ENCODE measurements at regions not wholly inside any gene's neighbourhood (a gene's known extent, or its start where the extent isn't known, plus 50 kb on each side); places are given as distances from the start of the nearest gene placed in this dataset.

DNA sequence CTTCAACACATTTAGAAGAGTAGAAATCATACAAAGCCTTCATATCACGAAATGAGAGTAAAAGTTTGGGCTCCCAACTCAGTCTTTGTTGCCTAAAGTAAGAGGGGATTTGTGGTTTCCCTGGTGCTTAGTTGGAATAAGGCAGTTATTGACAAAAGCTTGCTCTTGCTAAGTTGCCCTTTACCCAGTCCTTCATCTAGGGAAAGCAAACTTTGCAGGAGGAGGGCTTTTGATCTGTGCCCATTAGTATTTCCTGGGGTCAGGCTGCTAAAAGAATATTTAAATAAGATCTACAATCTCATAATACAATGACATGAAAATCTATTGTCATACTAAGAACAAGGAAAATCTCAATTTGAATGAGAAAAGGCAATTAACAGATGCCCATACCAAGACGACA lies 84.1 kb upstream of the ACO1 start:
- intact Hi-C loops (cut with micrococcal nuclease), result no loop called here
- Histone ChIP-seq H4K20me1 (ENCODE audit: insufficient read depth, low read length) (no peaks in the 10 kb centered on the region), H3K4me1 (ENCODE audit: control insufficient read depth, insufficient read depth, low read length) (no peaks in the 10 kb centered on the region), H2BK15ac (ENCODE audit: low read depth, low read length) (no peak overlapping the region), H3K4me2 (ENCODE audit: low read depth, low read length) (no peak overlapping the region), H3K56ac (ENCODE audit: extremely low read depth, insufficient read depth, low read length) (no peak overlapping the region), H3K18ac (ENCODE audit: low read depth, low read length) (no peak overlapping the region), H3K79me1 (ENCODE audit: low read depth in 1 of 2, low read length in 2 of 2) (no peaks in the 10 kb centered on the region), H4K5ac (ENCODE audit: low read depth, low read length) (no peak overlapping the region), H2BK120ac (ENCODE audit: low read depth, low read length) (no peak overlapping the region), H3K27me3 (ENCODE audit: control insufficient read depth, insufficient read depth, low read length) (no peaks in the 10 kb centered on the region), H3K4ac (ENCODE audit: low read depth, low read length) (no peak overlapping the region), H3K4me3 (ENCODE audit: insufficient read depth, low read depth, low read length) (no peak overlapping the region), H3K9me1 (ENCODE audit: insufficient read depth, low read length) (no peaks in the 10 kb centered on the region), H3K36me3 (ENCODE audit: control insufficient read depth, insufficient read depth, low read length) (no peaks in the 10 kb centered on the region), H3K14ac (replicated peaks; ENCODE audit: low read depth, low read length) (no peak overlapping the region), H2AK9ac (replicated peaks; ENCODE audit: low read depth, low read length, poor library complexity) (no peak overlapping the region), H4K91ac (ENCODE audit: insufficient read depth, low read depth, low read length) (no peak overlapping the region), H2BK20ac (ENCODE audit: low read depth, low read length) (no peak overlapping the region), H3K9ac (ENCODE audit: low read depth, low read length) (no peak overlapping the region), H2AFZ (replicated peaks; ENCODE audit: low read length, poor library complexity) (no peak overlapping the region), H4K8ac (ENCODE audit: low read depth in 2 of 2, low read length in 2 of 2) (no peak overlapping the region), H2AK5ac (ENCODE audit: low read depth, low read length) (no peak overlapping the region), H2BK5ac (ENCODE audit: low read depth, low read length, poor library complexity, severe bottlenecking) (no peak overlapping the region), H3K27ac (ENCODE audit: insufficient read depth, low read length) (no peak overlapping the region), H3K9me3 (ENCODE audit: control insufficient read depth, insufficient read depth, low read length) (no peaks in the 10 kb centered on the region), H3K23ac (ENCODE audit: low read depth, low read length) (no peak overlapping the region)
- dilution Hi-C loops (cut with HindIII; ENCODE audit: low sequenced_read_pairs, unreplicated experiment), result no loop called here
- ChIA-PET POLR2A (ENCODE audit: unreplicated experiment) (no interaction called here), CTCF (interaction anchor here (0.5 kb wide), 1 partner anchor 29 kb away, joined by 3 read pairs; no protein-coding TSS in a partner anchor)
- no CpG with 5 or more reads among the region's 2 CpGs for WGBS, 2 experiments (ENCODE audit: extremely low coverage in 2 of 2, insufficient read length in 1 of 2)
- in situ Hi-C loops (cut with MboI; ENCODE audit: low sequenced_read_pairs), result no loop called here
- DNase-seq, result no peak
- no peak for ATAC-seq (ENCODE audit: low read depth)
- no peak for TF ChIP-seq MXI1 (IDR thresholded peaks at IDR 0.05; ENCODE audit: borderline replicate concordance, low read depth, low read length)
- TF ChIP-seq, protein P1, sequence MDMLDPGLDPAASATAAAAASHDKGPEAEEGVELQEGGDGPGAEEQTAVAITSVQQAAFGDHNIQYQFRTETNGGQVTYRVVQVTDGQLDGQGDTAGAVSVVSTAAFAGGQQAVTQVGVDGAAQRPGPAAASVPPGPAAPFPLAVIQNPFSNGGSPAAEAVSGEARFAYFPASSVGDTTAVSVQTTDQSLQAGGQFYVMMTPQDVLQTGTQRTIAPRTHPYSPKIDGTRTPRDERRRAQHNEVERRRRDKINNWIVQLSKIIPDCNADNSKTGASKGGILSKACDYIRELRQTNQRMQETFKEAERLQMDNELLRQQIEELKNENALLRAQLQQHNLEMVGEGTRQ (IDR thresholded peaks at IDR 0.05; ENCODE audit: low read depth, low read length), result no peak
- TF ChIP-seq, protein P2, sequence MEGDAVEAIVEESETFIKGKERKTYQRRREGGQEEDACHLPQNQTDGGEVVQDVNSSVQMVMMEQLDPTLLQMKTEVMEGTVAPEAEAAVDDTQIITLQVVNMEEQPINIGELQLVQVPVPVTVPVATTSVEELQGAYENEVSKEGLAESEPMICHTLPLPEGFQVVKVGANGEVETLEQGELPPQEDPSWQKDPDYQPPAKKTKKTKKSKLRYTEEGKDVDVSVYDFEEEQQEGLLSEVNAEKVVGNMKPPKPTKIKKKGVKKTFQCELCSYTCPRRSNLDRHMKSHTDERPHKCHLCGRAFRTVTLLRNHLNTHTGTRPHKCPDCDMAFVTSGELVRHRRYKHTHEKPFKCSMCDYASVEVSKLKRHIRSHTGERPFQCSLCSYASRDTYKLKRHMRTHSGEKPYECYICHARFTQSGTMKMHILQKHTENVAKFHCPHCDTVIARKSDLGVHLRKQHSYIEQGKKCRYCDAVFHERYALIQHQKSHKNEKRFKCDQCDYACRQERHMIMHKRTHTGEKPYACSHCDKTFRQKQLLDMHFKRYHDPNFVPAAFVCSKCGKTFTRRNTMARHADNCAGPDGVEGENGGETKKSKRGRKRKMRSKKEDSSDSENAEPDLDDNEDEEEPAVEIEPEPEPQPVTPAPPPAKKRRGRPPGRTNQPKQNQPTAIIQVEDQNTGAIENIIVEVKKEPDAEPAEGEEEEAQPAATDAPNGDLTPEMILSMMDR (conservative IDR thresholded peaks at IDR 0.05; ENCODE audit: low read depth, low read length), result no peak
- TF ChIP-seq RAD21 (IDR thresholded peaks at IDR 0.05; ENCODE audit: low read length), result no peak
- no peak for TF ChIP-seq POLR2A (IDR thresholded peaks at IDR 0.05; ENCODE audit: low read depth, low read length)
- no peak for TF ChIP-seq MAFK (IDR thresholded peaks at IDR 0.05; ENCODE audit: low read depth, low read length)
- no TSS peak for BruUV-seq (replicated peaks)
